Activated CD4-positive, alpha-beta T cell treated with anti-CD3 and anti-CD28 coated beads for 1 hour (primary cell): ENCODE measurements at regions not wholly inside any gene's neighbourhood (a gene's known extent, or its start where the extent isn't known, plus 50 kb on each side); places are given as distances from the start of the nearest gene placed in this dataset.

Experiments
- DNase-seq: peaks from one replicate; pipeline ENCODE4 v3.0.0-alpha.2; 2020

- DNase-seq: no peak
These were observed 110.6 kb downstream of the SIK1 start for GRCh38 chr21:43316156-43316845.

GRCh38 chr21:43315244-43316137 is 111.4 kb downstream of the SIK1 start:
- no peak for DNase-seq

DNA sequence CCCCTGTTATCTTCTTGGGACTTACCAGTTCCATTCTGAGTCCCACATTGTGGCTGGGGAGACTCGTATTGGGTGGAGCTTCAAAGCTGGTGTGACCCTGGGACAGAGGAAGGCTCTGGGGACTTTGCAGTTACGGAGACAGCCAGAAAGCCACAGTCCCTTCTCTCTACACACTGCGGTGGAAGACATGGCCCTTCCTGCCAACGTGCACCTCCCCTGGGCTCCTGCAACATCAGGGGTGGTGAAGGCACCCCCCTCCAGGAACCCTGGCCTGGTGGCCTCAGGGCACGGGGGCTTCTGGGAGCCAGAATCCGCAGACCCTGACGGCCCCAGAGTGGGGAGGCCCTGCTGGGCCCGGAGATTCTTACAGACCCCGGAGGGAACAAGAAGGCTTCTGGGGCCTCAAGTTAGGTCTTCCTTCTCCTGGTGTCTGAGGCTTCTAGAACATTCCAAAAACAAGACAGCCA is 113.0 kb downstream of the SIK1 start:
- no peak for DNase-seq

GRCh38 chr21:43313221-43313938 is 113.6 kb downstream of the SIK1 start:
- DNase-seq: no peak

DNA sequence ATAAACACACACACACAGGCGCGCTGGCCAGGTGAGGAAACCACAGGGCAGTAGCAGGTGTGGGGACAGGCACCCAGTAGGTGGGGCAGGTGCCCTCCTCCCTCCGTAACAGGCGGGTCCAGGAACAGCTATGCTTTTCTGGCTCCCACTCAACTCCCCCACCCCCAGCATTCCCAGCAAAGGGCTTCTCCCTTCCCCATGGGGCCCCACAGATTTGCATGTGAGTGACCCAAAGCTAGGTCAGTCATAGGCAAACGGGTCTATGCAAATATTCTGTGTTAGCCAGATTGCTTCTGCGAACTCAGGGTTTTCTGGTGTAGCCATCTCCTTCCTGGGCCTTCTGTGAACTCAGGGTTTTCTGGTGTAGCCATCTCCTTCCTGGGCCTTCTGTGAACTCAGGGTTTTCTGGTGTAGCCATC is 114.2 kb downstream of the SIK1 start:
- DNase-seq: no peak

DNA sequence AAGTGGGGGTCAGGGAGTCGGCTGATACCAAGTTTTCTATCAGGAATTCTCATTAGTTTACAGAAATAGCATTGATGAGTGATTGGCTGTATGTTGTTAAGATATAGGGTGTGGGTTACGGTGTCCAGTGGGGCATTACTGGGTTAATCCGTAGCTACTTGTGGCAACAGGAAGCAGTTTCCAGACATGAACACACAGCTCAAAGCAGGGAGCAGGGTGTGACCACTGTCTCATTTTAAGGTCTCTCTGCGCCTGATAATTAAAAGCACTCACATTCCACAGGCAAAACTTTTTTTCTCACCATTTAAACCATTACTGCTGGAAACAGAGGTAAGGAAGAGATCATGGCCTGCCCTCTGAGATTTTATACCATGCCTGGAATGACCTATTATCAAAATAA is 114.9 kb downstream of the SIK1 start:
- DNase-seq: no peak

DNA sequence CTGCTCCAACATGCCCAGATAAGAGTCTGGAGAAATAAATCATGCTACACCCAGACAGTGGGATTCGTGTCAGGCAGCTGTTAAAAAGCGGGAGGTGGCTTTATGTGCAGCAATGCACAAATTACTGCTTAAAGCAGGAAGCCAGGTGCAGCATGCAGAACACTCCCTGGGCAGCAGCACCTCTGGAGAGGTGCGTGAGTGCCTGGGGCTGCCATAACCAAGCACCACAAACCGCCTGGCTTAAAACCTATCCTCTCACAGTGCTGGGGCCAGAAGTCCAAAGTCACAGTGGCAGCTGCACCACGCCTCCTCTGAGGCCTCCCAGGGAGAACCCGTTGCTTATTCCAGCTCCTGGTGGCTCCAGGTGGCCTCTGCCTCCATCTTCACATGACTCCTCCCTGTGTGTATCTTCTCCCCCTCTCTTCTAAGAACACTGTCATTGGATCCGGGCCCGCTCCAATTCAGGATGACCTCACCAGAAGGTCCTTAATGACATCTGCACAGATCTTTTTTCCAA is 115.6 kb downstream of the SIK1 start:
- no peak for DNase-seq

GRCh38 chr21:43308815-43309283 is 118.1 kb downstream of the SIK1 start:
- DNase-seq: no peak

DNA sequence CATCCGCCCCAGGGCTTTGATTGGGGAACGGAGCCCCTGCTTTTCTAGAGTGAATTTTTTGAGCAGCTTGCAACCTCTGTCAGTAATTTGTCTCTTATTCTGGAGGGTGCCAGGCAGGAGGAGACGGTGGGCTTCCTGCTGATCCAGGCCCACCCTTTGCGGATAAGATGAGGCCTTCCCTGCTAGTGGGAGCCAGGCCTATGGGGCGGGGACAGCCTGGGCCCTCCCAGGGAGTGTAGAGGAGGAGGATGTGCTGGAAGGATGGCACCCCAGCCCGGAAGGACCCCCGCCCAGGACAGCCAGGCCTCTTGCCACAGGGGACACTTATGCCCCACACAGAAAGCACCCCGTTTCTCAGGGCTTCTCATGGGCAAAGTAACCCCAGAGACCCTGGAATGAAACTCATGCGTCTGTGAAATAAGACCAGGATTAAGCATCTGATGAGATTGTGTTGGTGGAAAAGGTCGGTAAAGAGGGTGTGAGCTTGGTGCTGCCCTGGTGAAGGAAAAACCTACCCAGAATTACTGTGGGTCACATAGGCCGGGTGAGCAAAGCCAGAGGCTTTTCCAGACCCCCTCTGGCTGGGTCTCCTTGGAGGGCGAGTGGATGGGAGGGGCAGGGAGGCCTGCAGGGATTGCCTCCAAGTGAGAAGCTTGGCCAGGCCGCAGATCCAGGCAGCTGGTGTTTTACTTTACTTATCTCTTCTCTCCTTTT is 118.7 kb downstream of the SIK1 start:
- no peak for DNase-seq

- no peak for DNase-seq
These were observed 119.3 kb downstream of the SIK1 start for GRCh38 chr21:43307677-43308070.

DNA sequence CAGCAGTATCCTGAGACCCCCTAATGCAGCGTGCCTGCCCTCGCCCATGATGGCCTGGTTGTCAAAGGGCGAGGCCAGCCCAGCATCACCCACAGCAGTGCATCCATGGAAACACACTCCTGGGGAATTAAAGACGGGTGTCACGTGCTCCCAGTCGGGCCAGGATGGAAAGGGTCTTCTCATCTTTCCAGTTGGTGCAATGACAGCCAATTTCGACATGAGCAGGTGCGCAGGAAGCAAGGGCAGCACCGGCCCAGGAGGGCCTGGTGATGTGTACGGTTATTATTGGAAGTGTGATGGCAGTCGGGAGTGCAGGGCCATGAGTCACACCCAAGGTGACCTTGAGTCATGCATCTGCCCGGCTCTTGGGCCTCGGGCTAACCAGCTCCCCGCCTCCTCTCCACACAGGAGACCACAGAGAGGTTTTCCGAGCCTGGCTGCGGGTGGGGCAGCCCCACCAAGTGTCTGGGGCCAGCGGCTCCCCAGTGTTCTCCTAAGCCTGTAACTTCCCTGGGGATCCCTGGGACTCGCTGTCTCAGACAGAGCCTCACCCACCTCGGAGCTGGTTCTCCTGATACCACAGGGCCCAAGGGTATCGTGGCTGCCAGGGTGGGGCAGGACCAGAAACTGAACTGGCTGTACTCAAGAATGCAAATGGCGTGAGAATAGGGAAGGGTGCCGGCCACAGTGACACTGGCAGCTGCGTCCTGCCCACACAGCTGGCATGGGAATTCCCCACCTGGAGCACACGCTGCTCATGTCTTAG is 119.8 kb downstream of the SIK1 start:
- DNase-seq: no peak

DNA sequence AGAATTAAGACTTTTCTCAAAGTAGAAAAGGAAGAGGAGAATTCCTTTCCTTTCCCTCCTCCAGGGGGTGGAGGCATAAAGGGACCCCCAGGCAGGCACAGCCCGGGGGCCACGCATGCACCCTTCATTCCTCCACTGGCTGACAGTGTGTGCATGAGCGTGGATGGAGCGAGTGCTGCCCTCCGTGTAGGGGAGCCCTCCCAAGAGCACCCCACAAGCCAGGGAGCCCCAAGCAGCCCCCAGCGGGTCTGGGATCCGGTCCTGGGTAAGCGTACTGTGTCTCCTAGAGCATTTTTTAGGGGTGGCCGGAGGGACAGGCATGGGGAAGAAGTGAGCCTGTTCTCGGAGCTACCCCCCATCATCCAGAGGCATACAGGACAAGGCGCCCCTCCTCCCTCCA is 120.5 kb downstream of the SIK1 start:
- DNase-seq: no peak

DNA sequence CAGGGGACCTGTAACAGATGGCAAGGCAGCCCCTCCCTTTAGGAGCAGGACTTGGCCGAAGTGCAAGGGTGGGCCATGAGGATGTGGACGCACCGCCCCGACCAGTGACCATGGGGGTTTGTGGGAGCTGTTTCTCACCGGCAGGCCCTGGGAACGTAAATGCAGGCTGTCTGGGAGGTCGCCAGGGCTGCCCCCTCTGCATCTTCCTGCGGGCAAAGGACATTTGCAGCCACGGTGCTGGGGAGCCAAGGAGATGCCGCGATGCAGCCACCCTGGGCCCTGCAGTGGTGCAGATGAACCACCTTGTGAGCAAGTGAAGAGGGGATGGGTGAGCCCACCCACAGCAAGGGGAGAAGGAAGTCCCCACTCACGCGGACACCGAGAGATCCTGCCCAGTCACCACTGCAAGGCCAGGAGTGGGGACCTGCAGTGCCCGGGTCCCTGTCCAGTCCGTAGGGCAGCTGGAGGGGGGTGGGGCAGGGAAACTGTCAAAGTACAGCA is 121.1 kb downstream of the SIK1 start:
- no peak for DNase-seq

DNA sequence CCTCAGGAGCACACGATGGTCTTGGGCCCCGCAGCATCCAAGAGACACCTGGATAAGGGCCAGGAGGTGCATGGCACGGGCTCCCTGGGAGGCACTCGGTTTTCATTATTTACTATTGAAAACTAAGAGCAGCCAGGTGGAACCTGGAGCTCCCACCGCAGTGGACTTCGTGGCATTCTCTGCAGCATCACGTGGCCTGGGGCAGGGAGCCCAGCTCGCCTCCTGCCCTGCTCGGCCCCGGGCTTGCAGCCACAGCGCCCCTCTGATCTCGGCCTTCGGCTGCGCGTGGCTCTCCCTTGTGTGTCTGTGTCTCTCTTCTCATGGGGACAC is 121.6 kb downstream of the SIK1 start:
- no peak for DNase-seq

DNA sequence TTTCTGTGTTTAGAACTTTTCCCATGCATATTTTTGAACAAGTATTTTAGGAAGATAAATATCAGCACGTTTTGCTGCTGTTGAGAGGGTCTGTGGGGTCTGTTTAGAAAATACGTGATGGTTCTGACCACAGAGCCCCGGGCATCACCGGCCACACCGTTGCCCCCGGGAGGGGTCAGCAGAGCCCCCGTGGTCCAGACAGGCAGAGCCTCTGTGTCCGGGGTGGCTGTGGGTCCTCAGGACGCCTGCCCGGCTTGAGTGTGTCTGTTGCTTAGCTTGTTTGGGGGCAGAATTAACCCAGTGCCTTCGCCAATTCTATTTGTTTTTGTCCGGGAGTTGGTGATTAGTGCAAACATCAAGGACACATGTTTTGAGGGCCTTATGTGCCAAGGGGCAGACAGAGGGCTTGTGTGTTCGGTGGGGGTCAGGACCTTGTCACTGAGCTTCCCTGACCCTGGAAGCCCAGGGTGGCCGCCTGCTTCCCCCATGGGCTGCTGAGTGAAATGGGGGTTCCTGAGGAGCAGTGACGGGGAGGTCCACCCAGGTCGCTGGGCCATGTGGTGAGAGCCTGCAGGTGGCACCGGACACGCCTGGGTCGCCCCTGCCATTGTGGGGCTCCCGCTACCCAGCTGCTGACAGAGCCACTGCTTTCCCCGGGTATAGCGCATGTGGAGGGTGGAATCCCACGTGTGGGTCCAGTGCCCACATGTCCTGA is 122.2 kb downstream of the SIK1 start:
- no peak for DNase-seq

DNA sequence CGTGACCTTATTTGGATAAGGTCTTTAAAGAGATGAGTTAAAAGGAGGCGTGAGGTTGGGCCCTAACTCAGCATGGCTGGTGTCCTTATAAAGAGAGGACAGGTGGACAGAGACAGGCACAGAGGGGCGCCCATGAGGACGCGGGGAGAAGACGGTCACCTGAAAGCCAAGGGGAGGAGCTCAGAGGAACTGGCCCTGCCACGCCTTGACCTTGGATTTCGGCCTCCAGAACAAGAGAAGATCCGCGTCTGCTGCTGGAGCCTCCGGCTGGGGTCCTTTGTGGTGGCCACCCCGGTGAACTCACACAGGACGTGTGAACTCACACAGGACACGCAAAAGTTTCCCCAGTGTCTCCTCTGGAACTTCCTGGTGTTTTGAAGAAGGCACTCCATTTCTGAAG is 122.7 kb downstream of the SIK1 start:
- DNase-seq: no peak

DNA sequence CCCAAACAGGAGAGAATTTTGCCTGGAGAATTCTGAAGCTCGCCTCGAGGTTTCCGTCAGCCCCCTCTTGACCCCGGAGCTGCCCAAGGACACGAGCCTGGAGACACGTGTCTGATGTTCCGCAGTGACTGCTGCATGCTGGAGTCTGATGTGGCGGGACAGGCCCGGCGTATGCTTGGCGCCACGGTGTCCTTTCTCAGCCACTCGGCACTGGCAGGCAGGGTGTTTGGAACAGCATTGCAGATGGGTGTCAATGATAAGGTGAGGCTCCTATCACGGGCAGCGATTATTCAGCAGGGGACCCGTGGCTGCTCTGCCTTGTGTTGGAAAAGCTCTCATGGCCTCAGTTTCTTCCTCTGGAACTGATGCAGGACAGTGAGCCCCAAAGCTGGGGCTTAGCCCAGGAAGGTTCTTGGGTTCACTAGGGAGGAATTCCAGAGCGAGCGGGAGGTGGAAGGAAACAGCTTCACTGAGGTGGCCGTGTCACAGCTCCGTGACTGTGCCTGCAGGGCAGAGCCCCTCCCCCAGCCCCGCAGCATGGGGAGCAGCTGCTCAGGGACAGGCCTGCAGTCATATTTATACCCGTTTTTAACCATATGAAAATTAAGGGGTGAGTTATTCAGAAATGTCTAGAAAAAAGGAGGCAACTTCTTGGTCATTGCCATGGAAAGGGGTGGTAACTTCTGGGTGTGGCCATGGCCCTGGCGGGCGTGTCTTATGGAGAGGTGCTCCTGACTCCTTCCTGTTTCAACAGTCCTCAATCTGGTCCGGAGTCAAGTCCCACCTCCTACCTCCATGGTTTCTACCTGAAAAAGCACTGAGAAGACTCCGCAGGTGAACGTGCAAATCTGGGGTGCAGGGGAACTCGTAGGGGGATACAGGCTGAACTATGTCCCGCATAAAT is 123.4 kb downstream of the SIK1 start:
- DNase-seq: no peak

DNA sequence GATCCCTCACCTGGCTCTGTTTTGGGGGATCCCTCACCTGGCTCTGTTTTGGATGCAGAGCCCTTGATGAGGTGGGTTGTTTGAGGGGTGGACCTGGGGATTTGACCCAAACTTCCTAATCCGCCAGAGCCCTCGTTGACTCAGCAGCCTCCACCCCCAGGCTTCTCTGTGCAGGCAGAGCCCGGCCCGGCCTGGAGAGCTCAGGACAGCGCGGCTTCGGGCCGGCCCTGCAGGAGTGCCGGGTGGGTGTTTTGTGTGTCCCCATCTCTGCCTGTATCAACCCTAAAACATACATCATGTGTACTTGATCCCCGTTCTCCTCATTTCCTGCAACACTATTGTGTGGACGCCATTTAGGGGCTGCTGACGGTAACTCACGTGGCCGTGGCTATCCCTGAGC is 124.2 kb downstream of the SIK1 start:
- no peak for DNase-seq

DNA sequence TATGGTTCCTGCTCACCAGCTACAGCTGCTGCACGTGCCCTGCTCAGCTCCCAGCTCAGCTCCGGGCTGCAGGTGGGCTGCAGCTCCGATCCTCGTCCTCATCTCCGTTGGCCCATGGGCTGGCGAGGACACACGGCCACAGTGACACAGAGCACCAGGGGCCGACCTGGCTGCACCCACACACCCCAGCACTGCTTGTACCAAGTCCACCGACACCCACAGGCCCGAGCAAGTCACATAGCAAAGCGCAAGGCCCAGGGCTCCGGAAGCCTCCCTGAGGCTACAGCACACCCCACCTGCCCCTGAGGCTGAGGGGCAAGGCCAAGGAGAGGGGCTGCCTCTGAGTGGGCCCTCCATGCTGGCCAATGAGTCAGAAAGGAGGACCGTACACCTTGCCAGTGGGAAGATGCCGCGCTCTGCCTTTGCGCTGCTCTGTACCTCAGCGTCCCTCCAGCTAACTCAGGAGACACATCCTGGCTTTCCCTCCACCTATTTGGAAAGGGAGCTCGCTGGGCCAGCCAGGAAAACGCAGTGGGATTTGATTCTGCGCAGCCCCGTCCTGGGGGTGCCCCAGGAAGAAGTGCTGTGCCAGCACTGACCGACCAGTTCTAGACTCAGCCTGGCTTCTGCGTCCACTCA is 124.8 kb downstream of the SIK1 start:
- no peak for DNase-seq
